Spleen (tissue), 11 donors: ENCODE measurements at regions not wholly inside any gene's neighbourhood (a gene's known extent, or its start where the extent isn't known, plus 50 kb on each side); places are given as distances from the start of the nearest gene placed in this dataset.

Source experiments
- DNase-seq: peaks from one replicate; pipeline ENCODE4 v3.0.0-alpha.2; 2020
- H3K27ac ChIP-seq, 8 donors: fragments of 200-600 bp; sonication (generic) in 7 of 8; 1 replicate in 4 of 8; 2 replicates in 4 of 8; pipeline versions ENCODE4 v1.5.0 to v1.8.0; 2016 to 2021; ENCODE audit warnings: inconsistent platforms in 4 of 8, mild to moderate bottlenecking in 4 of 8, moderate library complexity in 1 of 8
- H3K27me3 ChIP-seq, 7 donors: fragments of 200-600 bp; sonication (generic) in 6 of 7; replicated peaks in 1 of 7; 1 replicate in 4 of 7; 2 replicates in 3 of 7; pipeline versions ENCODE4 v1.5.0 to v1.8.0; 2016 to 2021; ENCODE audit warnings: inconsistent platforms in 3 of 7, mild to moderate bottlenecking in 1 of 7
- H3K36me3 ChIP-seq, 6 donors: fragments of 200-600 bp; sonication (generic) in 5 of 6; 1 replicate in 4 of 6; 2 replicates in 2 of 6; pipeline versions ENCODE4 v1.5.0 to v1.8.0; 2016 to 2021; ENCODE audit warnings: inconsistent platforms in 2 of 6
- H3K4me1 ChIP-seq, 6 donors: fragments of 200-600 bp; sonication (generic) in 5 of 6; 1 replicate in 3 of 6; 2 replicates in 3 of 6; pipeline versions ENCODE4 v1.5.0 to v1.8.0; 2016 to 2021; ENCODE audit warnings: inconsistent platforms in 3 of 6
- H3K4me3 ChIP-seq, 8 donors: fragments of 200-600 bp; sonication (generic) in 7 of 8; 1 replicate in 4 of 8; 2 replicates in 4 of 8; pipeline versions ENCODE4 v1.5.0 to v1.8.0; 2016 to 2021; ENCODE audit warnings: inconsistent platforms in 4 of 8, mild to moderate bottlenecking in 4 of 8, moderate library complexity in 2 of 8
- H3K9me3 ChIP-seq, 8 donors: fragments of 200-600 bp; sonication (generic) in 7 of 8; 1 replicate in 4 of 8; 2 replicates in 4 of 8; pipeline versions ENCODE4 v1.5.0 to v1.8.0; 2016 to 2021; ENCODE audit warnings: inconsistent platforms in 4 of 8
- POLR2A ChIP-seq, 3 donors: fragments of 450-650 bp; IDR thresholded peaks; one replicate each; pipeline ENCODE4 v1.5.1; 2017; ENCODE audit warnings: antibody characterized with exemption in 3 of 3, mild to moderate bottlenecking in 1 of 3
- POLR2AphosphoS5 ChIP-seq, 3 donors: sonication (generic); formaldehyde crosslinking; IDR thresholded peaks; one replicate each; pipeline ENCODE4 v1.5.1; 2017; ENCODE audit warnings: antibody characterized with exemption in 3 of 3
- WGBS, 5 donors: extraction: QIAGEN DNeasy Blood & Tissue Kit in 3 of 5; methylation state at CpG; one replicate each; pipeline versions ENCODE4 v1.1.5 to v1.1.7; 2013 to 2018; 5-methylcytosine and 5-hydroxymethylcytosine counted together
- intact Hi-C: fragments of 100-400 bp; cut with DNase I; formaldehyde crosslinking; loops from one replicate; pipeline ENCODE4 v1.15.0; 2023; ENCODE audit warnings: low total_unique reads
- TF ChIP-seq, protein P1 (sequence below), 11 experiments: fragments of 200-600 bp in 7 of 11; fragments of 450-650 bp in 4 of 11; sonication (generic) in 4 of 11; IDR thresholded peaks in 8 of 11; conservative IDR thresholded peaks in 3 of 11; 1 replicate in 7 of 11; 2 replicates in 4 of 11; pipeline versions ENCODE4 v1.4.0 to v1.8.0; 2016 to 2021; ENCODE audit warnings: antibody characterized with exemption in 11 of 11, inconsistent platforms in 4 of 11, mild to moderate bottlenecking in 1 of 11
- donor health status: healthy with polysubstance abuse.
- donor health status: DM: no; HTN: no; CAD: no; lungs with moderate emphysema.
- donor health status: DM: no; HTN: no; CAD: no.
- donor health status: Bipolar disorder and iron deficiency.
- donor health status: healthy.
- donor health status: DM: no; HTN: no; CAD: no.
- donor health status: DM: yes; HTN: yes; CAD: no.

DNA sequence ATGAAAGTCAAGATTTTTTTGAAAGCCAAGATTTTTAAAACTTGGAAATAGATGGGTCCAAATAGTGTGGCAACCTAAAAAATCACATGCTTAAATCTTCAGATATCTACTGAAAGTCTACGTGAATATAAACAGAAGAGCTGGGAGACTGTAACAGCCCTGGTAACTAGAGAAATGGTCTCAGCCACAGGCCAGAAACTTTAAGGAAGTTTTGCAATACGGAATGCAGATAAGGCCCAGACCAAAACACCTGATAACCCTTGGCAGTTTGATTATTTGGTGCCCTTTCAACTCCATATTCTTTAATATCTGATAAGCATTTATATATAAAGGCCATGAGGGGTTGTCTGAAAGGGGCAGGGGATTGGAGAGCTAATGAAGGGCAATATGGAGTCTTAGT is 537.3 kb upstream of the TGFBR2 start:
- TF ChIP-seq, protein P1, sequence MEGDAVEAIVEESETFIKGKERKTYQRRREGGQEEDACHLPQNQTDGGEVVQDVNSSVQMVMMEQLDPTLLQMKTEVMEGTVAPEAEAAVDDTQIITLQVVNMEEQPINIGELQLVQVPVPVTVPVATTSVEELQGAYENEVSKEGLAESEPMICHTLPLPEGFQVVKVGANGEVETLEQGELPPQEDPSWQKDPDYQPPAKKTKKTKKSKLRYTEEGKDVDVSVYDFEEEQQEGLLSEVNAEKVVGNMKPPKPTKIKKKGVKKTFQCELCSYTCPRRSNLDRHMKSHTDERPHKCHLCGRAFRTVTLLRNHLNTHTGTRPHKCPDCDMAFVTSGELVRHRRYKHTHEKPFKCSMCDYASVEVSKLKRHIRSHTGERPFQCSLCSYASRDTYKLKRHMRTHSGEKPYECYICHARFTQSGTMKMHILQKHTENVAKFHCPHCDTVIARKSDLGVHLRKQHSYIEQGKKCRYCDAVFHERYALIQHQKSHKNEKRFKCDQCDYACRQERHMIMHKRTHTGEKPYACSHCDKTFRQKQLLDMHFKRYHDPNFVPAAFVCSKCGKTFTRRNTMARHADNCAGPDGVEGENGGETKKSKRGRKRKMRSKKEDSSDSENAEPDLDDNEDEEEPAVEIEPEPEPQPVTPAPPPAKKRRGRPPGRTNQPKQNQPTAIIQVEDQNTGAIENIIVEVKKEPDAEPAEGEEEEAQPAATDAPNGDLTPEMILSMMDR (IDR thresholded peaks at IDR 0.05 in 8 of 11, conservative IDR thresholded peaks at IDR 0.05 in 3 of 11), result no peak
- TF ChIP-seq POLR2A (IDR thresholded peaks at IDR 0.05), result no peak
- no peak for TF ChIP-seq POLR2AphosphoS5 (IDR thresholded peaks at IDR 0.05)
- 43 to 77% (median 61%) methylated on average over 2 of the region's 2 CpGs for WGBS, 5 donors
- H3K27ac ChIP-seq, result no peak overlapping the region
- no peak overlapping the region for H3K4me3 ChIP-seq
- peaks cover 0 to 5% (median 0%) of the 10 kb centered on the region in 7 donors for H3K27me3 ChIP-seq
- peaks cover 0 to 7% (median 0%) of the 10 kb centered on the region in 8 donors for H3K9me3 ChIP-seq
- DNase-seq, result no peak
- H3K36me3 ChIP-seq, result no peaks in the 10 kb centered on the region
- H3K4me1 ChIP-seq, result no peaks in the 10 kb centered on the region
- intact Hi-C loops, result no loop called here

DNA sequence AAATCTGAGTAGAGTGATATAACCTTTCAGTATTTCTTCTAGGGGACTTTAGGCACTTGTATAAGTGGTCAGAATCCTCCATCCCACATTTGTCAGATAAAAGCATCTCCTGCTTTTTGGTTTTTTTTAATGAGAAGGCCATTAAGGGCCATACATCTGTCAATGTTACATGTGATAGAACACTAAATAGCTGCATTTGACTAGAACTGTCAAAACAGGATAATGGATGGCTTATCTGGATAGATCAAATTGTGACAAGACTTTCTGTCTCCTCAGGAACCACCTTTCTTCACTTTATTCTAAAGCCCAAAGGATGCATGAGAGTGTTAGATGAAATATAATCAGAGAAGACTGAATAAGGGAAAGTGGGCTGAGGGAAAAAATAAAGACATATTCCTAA is 533.4 kb upstream of the TGFBR2 start:
- peaks cover 0 to under 1% (median 0%) of the 10 kb centered on the region in 7 donors for H3K27me3 ChIP-seq
- no peak overlapping the region for H3K4me3 ChIP-seq
- no peak for DNase-seq
- peaks cover 0 to 6% (median 0%) of the 10 kb centered on the region in 8 donors for H3K9me3 ChIP-seq
- TF ChIP-seq POLR2A (IDR thresholded peaks at IDR 0.05) (no peak), POLR2AphosphoS5 (IDR thresholded peaks at IDR 0.05) (no peak)
- TF ChIP-seq, protein P1 (IDR thresholded peaks at IDR 0.05 in 8 of 11, conservative IDR thresholded peaks at IDR 0.05 in 3 of 11), result no peak
- H3K36me3 ChIP-seq, result no peaks in the 10 kb centered on the region
- H3K27ac ChIP-seq, result no peak overlapping the region
- intact Hi-C loops, result no loop called here
- H3K4me1 ChIP-seq, result no peaks in the 10 kb centered on the region

DNA sequence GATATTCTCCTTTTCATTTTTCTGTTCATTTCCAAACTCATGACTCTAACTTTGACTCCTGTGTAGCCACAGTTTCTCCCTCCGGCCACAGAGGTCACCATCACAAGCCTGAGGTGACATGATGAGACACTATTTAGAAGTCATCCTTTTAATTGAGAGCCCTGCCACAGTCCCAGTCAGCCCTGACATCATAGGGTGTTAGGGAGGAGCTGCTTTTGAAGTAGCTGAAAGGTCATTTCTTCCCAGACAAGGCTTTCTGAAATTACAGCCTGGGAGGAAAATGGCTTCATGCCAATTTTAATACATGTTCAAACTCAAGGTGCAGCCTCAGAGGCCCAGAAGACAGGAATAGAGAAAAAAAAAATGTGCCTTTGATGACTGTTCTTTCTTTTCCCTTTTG is 532.8 kb upstream of the TGFBR2 start:
- Histone ChIP-seq H3K27me3 (no peaks in the 10 kb centered on the region), H3K36me3 (no peaks in the 10 kb centered on the region), H3K4me1 (no peaks in the 10 kb centered on the region), H3K9me3 (peaks cover 0 to 6% (median 0%) of the 10 kb centered on the region in 8 donors), H3K27ac (no peak overlapping the region), H3K4me3 (no peak overlapping the region)
- DNase-seq, result no peak
- WGBS, 5 donors, result 63 to 88% (median 85%) methylated on average over 1 of the region's 1 CpG
- intact Hi-C loops, result no loop called here
- TF ChIP-seq POLR2A (IDR thresholded peaks at IDR 0.05), result no peak
- TF ChIP-seq POLR2AphosphoS5 (IDR thresholded peaks at IDR 0.05), result no peak
- TF ChIP-seq, protein P1 (IDR thresholded peaks at IDR 0.05 in 8 of 11, conservative IDR thresholded peaks at IDR 0.05 in 3 of 11), result no peak

DNA sequence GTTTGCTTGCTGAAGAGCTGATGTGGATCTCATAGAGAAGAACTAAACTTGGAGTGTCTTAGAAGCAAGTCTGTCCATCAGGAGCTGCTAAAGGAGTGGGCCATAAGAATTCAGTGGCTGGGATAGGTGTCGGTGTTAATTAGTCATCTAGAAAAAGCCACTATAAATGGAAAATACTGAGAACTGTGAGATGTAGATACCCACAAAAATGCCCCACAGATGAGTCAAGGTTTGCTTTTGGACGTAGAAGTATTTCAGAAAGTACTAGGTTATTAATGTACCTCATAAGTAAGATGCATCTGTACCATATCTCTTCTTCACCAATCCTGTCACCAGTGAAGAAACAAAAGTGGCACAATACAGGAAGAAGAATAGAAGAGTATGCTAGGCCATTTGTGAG is 530.9 kb upstream of the TGFBR2 start:
- Histone ChIP-seq H3K4me3 (no peak overlapping the region), H3K36me3 (no peaks in the 10 kb centered on the region), H3K27ac (no peak overlapping the region), H3K27me3 (no peaks in the 10 kb centered on the region), H3K9me3 (peaks cover 0 to 6% (median 0%) of the 10 kb centered on the region in 8 donors), H3K4me1 (no peaks in the 10 kb centered on the region)
- intact Hi-C loops, result no loop called here
- no peak for DNase-seq
- WGBS, 5 donors, result 65 to 91% (median 82%) methylated on average over 2 of the region's 2 CpGs
- TF ChIP-seq, protein P1 (IDR thresholded peaks at IDR 0.05 in 8 of 11, conservative IDR thresholded peaks at IDR 0.05 in 3 of 11), result no peak
- TF ChIP-seq POLR2AphosphoS5 (IDR thresholded peaks at IDR 0.05) (no peak), POLR2A (IDR thresholded peaks at IDR 0.05) (no peak)
